ENCODE measurements at regions not wholly inside any gene's neighbourhood (a gene's known extent, or its start where the extent isn't known, plus 50 kb on each side); places are given as distances from the start of the nearest gene placed in this dataset.

DNA sequence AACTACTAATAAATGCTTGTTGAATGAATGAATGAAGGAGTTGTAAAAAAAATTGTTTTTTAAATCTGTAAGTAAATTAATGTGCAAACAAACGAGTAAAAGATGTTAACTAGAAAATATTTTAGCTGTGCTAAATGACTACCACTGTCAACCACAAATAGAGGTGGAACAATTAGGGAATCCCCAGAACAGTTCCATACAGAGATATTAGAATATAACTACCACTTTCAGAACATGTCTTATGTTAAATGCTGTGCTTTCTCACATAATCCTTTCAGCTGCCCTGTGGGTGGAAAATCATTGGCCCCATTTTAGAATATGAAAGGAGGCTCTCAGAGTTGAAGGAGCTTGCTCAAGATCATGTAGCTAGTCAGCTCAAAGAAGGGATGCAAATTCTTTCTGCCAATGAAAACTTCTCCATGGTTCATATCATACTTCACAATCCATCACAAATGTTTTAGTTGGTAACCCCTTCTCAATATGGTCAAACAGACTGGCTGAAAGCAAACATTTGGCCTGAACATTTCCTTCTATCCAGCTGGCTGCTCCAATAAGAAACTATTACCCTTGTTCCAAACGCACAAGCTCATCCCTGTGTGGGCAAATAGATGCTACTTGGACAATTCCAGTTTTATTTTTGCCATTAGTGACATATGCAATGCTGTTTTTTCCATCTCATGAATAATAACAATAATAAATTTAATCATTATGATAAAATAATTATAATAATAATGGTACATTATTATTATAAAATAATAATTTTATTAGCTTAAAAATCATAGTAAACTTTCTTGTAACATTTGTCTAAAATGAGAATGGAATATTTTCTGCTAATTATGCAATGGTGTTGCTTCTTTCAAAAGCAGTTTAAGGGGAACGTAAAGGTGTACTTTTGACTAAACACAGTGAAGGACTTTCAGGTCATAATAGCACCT is 290.4 kb upstream of the STT3B start:
- TF ChIP-seq, protein P1, sequence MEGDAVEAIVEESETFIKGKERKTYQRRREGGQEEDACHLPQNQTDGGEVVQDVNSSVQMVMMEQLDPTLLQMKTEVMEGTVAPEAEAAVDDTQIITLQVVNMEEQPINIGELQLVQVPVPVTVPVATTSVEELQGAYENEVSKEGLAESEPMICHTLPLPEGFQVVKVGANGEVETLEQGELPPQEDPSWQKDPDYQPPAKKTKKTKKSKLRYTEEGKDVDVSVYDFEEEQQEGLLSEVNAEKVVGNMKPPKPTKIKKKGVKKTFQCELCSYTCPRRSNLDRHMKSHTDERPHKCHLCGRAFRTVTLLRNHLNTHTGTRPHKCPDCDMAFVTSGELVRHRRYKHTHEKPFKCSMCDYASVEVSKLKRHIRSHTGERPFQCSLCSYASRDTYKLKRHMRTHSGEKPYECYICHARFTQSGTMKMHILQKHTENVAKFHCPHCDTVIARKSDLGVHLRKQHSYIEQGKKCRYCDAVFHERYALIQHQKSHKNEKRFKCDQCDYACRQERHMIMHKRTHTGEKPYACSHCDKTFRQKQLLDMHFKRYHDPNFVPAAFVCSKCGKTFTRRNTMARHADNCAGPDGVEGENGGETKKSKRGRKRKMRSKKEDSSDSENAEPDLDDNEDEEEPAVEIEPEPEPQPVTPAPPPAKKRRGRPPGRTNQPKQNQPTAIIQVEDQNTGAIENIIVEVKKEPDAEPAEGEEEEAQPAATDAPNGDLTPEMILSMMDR (CRISPR knock-in tag; IDR thresholded peaks at IDR 0.05) = no peak
- TF ChIP-seq NR2C2 (CRISPR knock-in tag; IDR thresholded peaks at IDR 0.05; ENCODE audit: borderline replicate concordance) (no peak), SPEN (CRISPR knock-in tag; IDR thresholded peaks at IDR 0.05; ENCODE audit: low read depth) (no peak)
- TF ChIP-seq, protein P2, sequence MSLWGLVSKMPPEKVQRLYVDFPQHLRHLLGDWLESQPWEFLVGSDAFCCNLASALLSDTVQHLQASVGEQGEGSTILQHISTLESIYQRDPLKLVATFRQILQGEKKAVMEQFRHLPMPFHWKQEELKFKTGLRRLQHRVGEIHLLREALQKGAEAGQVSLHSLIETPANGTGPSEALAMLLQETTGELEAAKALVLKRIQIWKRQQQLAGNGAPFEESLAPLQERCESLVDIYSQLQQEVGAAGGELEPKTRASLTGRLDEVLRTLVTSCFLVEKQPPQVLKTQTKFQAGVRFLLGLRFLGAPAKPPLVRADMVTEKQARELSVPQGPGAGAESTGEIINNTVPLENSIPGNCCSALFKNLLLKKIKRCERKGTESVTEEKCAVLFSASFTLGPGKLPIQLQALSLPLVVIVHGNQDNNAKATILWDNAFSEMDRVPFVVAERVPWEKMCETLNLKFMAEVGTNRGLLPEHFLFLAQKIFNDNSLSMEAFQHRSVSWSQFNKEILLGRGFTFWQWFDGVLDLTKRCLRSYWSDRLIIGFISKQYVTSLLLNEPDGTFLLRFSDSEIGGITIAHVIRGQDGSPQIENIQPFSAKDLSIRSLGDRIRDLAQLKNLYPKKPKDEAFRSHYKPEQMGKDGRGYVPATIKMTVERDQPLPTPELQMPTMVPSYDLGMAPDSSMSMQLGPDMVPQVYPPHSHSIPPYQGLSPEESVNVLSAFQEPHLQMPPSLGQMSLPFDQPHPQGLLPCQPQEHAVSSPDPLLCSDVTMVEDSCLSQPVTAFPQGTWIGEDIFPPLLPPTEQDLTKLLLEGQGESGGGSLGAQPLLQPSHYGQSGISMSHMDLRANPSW (CRISPR knock-in tag; IDR thresholded peaks at IDR 0.05; ENCODE audit: borderline replicate concordance) = no peak

Measured in HepG2 (cell line).